Inferior parietal cortex (tissue), 1 donor: ENCODE measurements at regions not wholly inside any gene's neighbourhood (a gene's known extent, or its start where the extent isn't known, plus 50 kb on each side); places are given as distances from the start of the nearest gene placed in this dataset.

ENCODE experiments used
- DNase-seq: peaks from one replicate; pipeline ENCODE4 v3.0.0-alpha.2; 2016; ENCODE audit errors: extremely low spot score

DNA sequence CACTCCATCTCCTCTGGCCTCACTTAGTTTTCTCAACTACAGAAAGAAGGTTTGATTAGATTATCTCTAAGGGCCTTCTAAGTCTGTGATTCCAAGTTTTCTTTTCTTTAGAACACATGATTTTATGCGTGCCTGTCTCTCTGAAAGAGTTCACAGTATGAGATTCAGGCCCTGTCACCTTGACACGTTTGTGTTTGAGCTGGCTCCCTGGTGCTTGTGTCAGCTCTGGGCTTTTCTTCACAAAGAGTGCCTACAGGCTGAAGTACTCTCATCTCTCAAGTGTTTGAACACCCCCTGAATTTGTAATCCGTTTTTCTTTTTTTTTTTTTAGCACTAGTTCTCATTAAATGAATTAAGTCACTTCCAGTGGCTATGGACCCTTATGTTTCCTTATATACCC lies 306.9 kb upstream of the C9orf72 start:
- DNase-seq = no peak

DNA sequence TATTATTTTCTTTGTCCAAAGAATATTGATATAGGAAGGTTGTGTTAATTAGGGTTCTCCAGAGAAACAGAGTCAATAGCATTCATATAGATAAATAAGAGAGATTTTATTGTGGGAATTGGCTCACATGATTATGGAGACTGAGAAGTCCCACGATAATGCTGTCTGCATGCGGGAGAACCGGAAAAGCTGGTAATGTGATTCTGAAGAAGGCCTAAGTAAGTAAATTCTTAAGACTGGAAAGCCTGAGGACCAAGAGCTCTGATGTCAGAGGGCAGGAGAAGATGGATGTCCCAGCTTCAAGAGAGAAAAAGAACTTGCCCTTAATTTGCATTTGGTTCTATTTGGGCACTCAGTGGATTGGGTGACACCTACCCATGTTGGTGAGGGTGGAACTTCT lies 307.4 kb upstream of the C9orf72 start:
- no peak for DNase-seq

DNA sequence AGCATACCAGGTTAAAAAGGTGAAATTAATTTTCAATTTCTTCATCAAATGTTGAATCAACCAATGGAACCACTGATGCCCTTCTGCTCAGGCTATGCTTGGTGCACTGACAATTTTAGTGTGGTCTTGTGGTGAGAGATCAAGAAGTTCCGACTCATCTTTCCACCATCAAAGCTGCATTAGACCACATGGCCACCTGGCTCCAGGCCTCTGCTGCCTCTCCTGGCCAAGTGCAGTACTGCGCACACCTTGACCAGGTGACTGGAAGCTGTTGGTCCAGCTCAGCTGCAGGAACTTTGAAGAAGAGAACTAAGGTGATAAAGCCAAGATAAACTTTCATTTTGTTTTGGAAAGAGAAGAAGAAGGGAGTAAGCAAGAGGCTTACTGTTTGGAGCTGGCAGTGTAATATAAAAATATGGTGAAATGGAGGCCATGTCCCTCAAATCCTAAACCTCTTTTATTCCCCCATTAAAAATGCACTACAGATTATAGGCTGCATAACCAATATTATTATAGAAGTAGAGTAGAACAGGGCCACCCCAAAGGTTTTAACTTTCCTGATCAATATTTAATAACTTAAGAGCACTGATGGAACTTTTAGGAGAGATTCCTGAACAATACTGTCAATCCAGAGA lies 315.5 kb upstream of the C9orf72 start:
- no peak for DNase-seq

DNA sequence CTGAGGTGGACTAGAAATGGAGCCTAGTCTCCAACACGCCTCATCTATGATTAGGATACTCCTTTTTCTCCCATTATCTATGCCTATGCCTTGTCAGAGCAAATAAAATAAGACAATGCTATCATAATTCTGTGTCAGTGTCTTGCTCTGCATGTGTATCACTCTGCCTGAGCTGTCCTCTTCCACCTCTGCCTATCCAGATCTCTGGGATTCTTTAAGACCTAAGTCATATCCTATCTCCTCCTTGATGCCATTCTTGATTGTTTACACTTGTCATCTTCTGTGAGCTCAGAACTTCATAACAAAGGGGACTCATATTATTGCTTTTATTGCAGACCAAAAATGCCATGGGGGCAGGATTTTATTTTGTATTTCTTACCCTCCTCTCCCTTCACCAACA lies 351.2 kb upstream of the C9orf72 start:
- DNase-seq = no peak

DNA sequence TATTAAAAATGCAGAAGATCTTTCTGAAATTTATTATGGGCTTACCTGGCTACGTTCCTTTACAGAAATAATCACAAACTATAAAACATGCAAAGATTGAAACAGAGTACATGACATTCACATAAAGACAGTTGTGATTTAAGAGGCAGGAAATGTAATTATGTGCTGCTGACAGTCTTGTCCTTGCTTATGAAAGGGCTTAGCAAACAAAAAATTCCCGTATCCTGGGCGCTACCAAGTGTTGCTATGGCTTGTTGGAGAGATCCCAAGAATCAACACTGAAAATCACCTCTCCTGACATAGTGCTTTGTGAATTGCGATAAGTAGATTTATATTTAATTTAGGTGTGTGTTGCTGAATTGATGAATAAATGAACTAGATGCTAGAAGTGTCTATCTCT lies 352.5 kb upstream of the C9orf72 start:
- no peak for DNase-seq

DNA sequence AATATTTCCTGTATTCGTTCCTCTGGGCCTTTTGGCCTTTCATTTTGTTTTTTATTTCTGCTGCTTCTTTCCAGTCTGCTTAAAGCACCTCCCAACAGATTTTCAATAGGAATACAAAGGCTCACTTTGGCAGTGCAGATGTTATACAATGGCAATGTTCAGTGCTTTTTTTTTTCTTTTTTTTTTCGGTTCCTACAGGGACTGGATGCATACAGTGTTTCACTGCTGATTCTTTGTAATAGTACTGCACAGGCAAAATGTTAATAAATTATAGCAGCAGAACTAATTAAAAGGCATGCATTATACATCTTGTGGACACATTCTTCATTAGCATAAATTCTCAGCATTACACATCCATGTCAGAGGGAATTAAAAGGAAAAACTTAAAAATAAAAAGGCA lies 356.6 kb upstream of the C9orf72 start:
- no peak for DNase-seq

DNA sequence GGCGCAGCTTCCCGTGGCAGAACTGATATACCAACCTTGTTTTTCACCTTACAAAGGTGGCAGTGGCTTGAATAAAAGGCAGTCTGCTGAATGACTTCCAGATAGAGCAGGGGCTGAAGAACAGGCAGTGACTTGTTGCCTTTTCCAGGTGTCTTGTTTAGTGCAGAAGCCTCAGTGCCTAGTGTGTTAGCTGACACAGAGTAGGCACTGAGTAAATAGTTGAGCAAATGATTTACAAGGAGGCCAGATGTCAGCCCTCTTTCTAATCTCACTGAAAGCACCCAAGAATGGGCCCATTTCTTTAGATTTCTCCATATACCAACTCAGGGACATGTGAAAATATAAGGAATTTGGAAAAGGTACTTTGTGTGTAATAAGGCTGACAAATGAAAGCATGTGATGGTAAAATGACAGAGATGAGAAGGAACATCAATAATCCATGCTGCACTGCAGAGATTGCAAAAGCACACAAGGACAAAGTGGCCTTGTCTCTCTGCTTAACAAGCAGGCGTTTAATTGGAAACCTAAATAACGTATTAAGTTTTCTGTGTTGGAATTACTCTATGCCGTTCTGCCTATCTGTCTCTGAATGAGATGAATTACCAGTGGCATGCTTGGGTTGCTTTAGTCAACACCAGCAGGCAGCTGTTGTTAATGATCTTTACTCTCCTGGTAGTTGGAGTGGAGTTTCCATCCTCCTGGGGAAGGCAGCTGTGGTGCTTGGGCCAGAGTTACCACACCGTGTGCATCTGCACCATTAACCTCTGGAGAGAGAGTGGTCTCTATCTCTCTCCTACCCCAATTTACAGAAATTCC lies 360.1 kb upstream of the C9orf72 start:
- no peak for DNase-seq

DNA sequence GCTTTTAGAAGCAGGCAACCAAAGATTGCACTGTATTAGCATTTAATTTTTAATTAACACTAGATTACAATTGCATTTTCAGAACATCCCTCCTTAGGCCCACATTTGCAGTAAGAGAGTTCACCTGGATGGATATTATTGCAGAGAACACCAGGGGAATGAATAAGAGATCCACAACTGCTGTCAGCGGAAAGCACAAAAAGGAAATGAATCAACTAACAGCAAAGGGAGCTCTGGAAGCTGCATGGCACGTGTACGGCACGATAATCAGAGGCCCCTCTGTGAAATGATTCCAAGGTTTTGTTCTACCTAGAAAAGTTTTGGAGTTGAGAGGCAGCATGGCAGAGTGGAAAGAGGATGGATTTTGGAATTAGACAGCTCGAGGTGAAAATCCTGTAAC lies 361.2 kb upstream of the C9orf72 start:
- no peak for DNase-seq

DNA sequence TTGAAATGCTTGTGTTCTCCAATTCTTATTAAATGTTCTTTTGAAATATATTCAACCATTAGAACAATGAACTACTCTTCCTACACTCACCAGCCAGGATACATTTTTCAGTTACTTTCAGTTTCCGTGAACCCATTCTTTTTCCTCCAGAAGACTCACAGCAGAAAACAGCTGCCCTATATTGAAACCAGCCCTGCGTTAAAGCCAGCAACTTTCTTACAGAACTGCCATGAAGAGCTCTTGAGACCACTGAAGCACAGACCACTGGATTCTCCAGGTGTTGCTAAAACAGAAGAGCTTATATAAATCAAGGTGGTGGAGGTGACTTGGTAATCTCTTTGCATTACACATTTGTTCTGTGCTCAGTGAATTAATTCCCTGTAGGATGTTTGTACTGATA lies 365.9 kb upstream of the C9orf72 start:
- DNase-seq = no peak

DNA sequence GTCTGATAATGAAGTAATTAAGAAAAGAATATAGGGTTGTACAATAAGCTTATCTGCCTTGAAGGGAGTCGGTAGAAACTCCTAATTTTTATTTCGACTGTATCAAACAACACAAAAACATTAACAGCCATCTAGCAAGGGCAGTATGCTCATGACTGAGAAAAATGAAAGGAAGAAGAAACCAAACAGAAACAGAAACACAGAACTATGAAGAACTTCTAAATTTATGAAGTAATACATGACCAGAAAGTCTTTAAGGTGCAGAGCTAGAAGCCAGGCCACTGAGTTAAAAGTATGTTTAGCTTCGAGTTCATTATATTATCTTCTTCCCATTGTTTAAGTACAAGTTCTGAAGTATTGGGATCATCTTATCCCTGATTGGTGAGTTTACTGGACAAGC lies 367.3 kb upstream of the C9orf72 start:
- DNase-seq = no peak

DNA sequence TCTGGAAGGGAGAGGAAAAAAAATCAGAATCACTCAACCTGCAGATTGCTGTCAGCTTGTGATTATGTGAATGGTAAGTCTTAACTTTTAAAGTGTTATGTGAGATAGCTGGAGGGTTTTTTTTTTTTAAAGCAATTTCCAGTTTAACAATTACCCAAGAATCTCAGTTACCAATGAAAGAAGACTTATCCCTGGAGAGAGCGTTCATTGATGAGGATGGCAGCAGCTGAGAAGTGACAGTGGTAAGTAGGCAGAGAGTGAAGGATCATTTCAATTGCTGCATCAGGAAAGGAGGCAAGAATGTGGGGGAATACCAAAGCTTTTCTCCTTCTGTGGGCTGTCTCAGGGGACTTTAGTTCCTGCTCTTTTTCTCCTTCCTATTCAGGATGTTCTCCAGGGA lies 370.2 kb upstream of the C9orf72 start:
- no peak for DNase-seq

DNA sequence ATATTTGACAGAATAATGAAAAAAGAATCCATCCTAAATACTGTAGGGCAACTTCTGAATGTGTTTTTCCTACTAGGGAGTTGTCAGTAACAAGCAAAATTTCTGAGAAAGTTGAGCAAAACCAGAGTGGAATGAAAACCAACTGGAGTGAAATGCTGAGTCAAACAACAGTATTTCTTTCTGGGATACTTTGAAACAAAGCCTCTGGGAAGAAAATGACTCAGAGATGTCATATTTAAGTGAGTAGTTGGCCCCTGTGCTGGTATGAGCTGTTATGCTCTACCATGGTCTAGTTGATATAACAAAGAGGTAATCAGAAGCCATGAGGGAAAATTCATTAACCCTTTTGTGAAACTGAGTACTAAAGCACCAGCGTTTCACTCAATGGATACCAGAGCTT lies 372.1 kb upstream of the C9orf72 start:
- DNase-seq = no peak

DNA sequence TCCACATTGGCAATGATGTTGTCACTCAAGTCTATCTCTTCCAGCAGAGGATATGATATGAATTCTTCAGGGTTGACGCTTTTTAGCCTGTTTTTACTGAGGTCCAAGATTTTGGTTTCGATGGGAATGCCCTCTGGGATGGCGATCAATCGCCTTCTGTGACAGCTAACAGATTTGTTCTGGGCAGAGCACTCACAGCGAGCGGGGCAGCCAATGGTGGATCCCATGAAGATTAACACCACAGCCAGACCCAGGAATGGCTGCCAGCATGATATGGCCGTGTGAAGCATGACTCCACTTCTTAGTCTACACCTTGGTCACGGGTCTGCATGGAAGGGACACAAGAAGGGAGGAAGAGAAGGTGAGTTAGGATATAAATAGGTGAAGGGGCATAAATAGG lies 377.1 kb upstream of the C9orf72 start:
- DNase-seq = no peak

DNA sequence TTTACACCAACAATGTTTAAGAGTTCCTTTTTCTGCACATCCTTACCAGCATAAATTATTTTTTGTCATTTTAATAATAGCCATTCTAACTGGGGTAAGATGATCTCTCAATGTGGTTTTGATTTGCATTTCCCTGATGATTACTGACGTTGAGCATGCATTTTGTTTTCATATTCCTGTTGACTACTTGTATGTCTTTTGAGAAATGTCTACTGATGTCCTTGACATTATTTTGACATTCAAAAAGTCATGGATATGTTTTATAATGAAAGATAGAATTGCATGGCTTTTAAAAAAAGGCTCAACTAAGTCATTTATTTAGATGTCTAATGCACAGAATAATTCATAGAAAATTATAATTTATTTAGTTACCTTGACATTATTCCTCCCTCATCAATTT lies 381.6 kb upstream of the C9orf72 start:
- no peak for DNase-seq

DNA sequence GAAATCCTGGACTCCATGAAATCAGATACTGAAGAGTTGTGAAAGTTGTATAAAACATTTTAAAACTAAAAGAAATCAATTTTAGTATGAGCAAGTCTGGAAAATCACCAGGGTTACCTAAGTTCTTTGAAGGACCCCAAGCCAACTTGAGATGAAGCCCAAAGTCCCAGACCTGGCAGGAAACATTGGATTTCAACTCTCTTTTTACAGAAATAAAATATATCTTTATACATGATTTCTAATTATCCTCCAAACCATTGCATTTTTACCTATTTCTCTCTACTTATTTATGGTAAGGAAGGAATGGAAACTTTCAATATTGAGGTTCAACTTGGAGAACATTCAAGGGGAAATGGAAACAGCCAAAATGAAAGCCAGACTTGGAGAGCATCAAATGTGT lies 390.6 kb upstream of the C9orf72 start:
- no peak for DNase-seq

DNA sequence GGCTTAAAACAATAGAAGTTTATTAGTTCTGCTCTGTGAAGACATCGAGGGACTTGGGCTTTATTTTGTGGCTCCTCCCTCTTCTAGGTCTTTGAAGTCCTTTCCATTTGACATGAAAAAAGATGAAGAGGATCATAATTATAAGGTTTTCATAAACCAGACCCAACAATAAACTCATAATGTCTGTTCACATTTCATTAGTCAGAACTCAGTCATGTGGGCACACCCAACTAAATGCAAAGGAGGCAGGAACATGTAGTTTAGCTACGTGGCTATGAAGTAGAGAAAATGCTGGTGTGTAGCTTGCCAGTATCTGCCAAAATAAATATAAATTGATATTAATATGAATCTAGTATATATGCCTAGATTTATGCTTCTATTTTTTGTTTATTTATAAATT lies 393.9 kb upstream of the C9orf72 start:
- no peak for DNase-seq

DNA sequence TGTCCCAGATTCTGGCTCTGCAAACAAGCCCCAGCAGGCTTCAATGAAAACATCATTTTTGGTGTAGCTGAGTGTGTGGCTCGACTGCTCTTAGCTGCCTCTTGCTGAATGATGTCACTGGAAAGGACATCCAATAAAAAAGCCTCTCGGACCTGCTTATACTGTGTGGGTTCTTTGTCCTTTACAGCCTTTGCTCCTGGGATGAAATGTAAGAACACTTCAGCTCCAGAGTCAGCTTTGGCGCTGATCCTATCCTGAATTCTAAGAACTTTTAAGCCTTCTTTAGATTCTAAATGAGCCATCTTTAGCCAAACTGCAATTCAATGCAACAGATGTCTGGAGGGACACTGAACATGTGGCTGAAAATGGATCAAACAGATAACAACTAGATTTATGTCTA lies 404.6 kb upstream of the C9orf72 start:
- no peak for DNase-seq

DNA sequence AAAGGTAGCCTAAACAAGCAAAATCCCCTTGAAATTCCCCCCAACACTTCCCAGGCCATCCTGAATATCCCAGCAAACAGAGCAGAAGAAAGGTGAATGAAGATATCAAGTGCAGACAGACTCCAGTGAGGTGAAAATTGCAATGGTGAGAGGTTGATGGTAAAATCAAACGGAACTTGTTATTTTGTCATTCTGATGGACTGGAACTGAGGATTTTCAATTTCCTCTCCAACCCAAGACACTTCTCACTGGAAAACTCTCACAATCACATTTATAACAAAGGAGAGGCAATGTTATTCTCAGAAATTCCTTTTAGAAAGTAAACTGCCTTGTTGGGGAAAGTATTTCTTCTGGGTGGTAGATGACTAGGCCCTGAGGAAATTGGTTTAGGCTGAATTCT lies 412.4 kb upstream of the C9orf72 start:
- no peak for DNase-seq

DNA sequence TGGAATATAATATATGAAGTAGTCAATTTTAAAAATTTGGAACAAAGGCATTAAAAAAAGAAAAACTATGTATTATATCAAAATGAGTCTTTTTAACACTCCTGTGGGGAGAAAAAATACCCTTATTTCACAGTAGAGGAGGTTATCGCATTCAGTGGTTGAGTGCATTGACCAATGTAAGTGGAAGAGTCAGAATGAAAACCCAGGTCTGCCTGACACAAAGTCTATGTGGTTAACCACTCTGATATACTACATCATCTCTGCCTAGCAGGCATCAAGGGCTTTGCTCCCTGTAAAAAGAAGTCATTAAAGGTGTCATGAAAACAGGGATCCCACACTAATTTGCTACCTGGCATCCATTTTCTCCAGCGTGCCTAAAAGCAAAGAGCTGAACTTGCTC lies 417.2 kb upstream of the C9orf72 start:
- DNase-seq = no peak

DNA sequence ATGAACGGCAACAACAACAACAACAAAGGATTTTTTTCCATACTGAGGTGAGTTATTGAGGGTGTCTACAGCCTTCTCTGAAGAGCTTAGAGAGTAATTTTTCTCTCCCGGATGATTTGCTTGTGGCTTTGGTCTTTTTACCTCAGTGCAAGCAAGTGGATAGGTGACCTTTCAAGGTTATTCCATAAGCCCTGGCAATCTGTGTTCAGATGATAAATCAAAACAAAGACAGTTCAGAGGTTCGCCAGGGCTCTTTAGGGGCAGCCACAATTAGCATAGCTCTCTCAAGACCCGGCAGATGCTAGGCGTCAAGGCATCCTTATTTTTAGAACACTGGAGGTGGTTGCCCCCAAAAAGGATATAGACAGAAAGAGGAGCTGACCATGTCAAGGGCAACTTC lies 417.9 kb upstream of the C9orf72 start:
- no peak for DNase-seq

DNA sequence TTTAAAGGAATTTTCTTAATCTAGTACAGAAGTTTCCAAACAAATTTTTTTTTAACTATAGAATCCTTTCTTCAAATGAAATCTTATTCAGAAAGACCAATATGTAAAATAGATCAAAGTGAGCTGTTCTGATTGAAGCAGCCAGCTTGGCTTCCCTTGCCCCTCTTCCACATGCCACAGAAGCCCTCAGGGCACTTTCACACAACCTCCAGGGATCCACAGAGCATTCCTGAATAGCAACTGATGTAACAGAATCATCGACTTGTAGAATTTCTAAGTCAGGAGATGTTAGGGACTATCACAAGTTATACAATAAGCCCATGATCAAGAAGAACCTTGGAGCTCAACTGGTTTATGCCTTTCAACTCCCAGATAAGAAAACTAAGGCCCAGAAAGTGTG lies 427.8 kb upstream of the C9orf72 start:
- DNase-seq = no peak

DNA sequence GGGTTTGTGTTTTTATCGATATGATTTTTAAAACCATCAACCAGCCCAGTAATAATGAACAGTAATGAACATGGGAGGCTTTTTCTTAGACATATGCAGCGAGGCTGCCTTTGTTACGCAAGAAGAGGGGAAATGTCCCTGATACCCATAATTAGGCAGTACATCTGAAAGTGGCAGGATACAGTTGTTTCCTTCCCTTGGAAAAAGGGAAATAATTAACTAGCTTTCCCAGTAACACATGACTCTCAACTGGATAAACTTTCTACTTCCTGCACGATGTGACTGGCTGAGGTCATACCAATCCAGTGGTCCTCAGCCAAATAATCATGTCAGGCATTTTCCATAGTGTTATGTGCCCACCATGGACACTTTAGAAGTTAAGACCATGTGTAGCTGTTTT lies 431.6 kb upstream of the C9orf72 start:
- no peak for DNase-seq

DNA sequence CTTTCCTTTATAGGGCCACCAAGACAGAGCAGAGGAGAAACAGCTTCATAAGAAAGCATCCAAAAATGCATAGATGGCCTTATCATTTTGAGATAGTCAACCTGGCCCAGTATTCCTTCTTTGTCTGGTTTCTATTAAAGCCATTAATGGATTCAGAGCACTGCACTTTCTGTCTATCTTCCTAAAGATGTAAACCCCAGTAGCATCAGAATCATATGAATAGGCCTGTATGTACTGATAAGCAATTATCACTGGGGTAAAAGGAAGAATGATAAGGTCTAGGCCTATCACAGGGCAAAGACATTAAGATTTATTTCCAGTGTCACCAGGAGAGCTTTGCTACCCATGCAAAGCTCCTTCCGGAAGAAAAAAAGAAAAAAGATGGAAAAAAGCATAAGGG lies 432.5 kb upstream of the C9orf72 start:
- no peak for DNase-seq
